GM19238 (cell line): ENCODE measurements at regions not wholly inside any gene's neighbourhood (a gene's known extent, or its start where the extent isn't known, plus 50 kb on each side); places are given as distances from the start of the nearest gene placed in this dataset.

Source experiments
- DNase-seq: peaks from one replicate; pipeline ENCODE4 v3.0.0; 2011; ENCODE audit warnings: low spot score; ENCODE audit not compliant: insufficient read length

- DNase-seq: no peak
Observed at GRCh38 chr14:76603713-76604112, 157.6 kb upstream of the VASH1 start.

GRCh38 chr14:76607510-76607909 is 153.8 kb upstream of the VASH1 start:
- DNase-seq: no peak

GRCh38 chr14:76612654-76613053 is 148.6 kb upstream of the VASH1 start:
- no peak for DNase-seq

- no peak for DNase-seq
Observed at GRCh38 chr14:76613616-76614015, 147.7 kb upstream of the VASH1 start.

- no peak for DNase-seq
Observed at GRCh38 chr14:76615331-76615730, 145.9 kb upstream of the VASH1 start.

- no peak for DNase-seq
Observed at GRCh38 chr14:76617440-76617839, 143.8 kb upstream of the VASH1 start.

GRCh38 chr14:76636602-76637001 is 124.7 kb upstream of the VASH1 start:
- no peak for DNase-seq

GRCh38 chr14:76638841-76639240 is 122.4 kb upstream of the VASH1 start:
- DNase-seq: no peak

GRCh38 chr14:76639606-76640229 is 121.5 kb upstream of the VASH1 start:
- no peak for DNase-seq

GRCh38 chr14:76640923-76641395 is 120.3 kb upstream of the VASH1 start:
- DNase-seq: no peak

- DNase-seq: no peak
Observed at GRCh38 chr14:76641541-76641940, 119.7 kb upstream of the VASH1 start.

- DNase-seq: no peak
Observed at GRCh38 chr14:76643887-76644286, 117.4 kb upstream of the VASH1 start.

- DNase-seq: peak; percentile 8
Observed at GRCh38 chr14:76644855-76645518, 116.3 kb upstream of the VASH1 start.

- DNase-seq: peak; percentile 52
Observed at GRCh38 chr14:76647697-76648298, 113.5 kb upstream of the VASH1 start.

- DNase-seq: no peak
Observed at GRCh38 chr14:76651410-76652055, 109.7 kb upstream of the VASH1 start.

- DNase-seq: no peak
Observed at GRCh38 chr14:76653875-76654572, 107.2 kb upstream of the VASH1 start.

- no peak for DNase-seq
Observed at GRCh38 chr14:76654573-76655108, 106.6 kb upstream of the VASH1 start.

GRCh38 chr14:76655331-76655730 is 105.9 kb upstream of the VASH1 start:
- no peak for DNase-seq

- no peak for DNase-seq
Observed at GRCh38 chr14:76656592-76656991, 104.7 kb upstream of the VASH1 start.

- no peak for DNase-seq
Observed at GRCh38 chr14:76657404-76657803, 103.9 kb upstream of the VASH1 start.

GRCh38 chr14:76657846-76658245 is 103.4 kb upstream of the VASH1 start:
- no peak for DNase-seq
